ENCODE measurements at regions not wholly inside any gene's neighbourhood (a gene's known extent, or its start where the extent isn't known, plus 50 kb on each side); places are given as distances from the start of the nearest gene placed in this dataset.

GRCh38 chr5:10065428-10066000, 184.2 kb downstream of the ATPSCKMT start:
- no peak for DNase-seq (ENCODE audit: low spot score)
- ATAC-seq (ENCODE audit: low FRiP score): no peak
- no peak for TF ChIP-seq CTCF (IDR thresholded peaks at IDR 0.05)

- TF ChIP-seq CTCF (IDR thresholded peaks at IDR 0.05): no peak
- DNase-seq (ENCODE audit: low spot score) (no peak), ATAC-seq (ENCODE audit: low FRiP score) (no peak)
Measured at GRCh38 chr5:10064546-10065195, 185.0 kb downstream of the ATPSCKMT start.

- no peak for ATAC-seq (ENCODE audit: low FRiP score)
- no peak for TF ChIP-seq CTCF (IDR thresholded peaks at IDR 0.05)
- no peak for DNase-seq (ENCODE audit: low spot score)
Measured at GRCh38 chr5:10063997-10064396, 185.7 kb downstream of the ATPSCKMT start.

- no peak for TF ChIP-seq CTCF (IDR thresholded peaks at IDR 0.05)
- ATAC-seq (ENCODE audit: low FRiP score) (no peak), DNase-seq (ENCODE audit: low spot score) (no peak)
Measured at GRCh38 chr5:10059980-10060379, 189.7 kb downstream of the ATPSCKMT start.

DNA sequence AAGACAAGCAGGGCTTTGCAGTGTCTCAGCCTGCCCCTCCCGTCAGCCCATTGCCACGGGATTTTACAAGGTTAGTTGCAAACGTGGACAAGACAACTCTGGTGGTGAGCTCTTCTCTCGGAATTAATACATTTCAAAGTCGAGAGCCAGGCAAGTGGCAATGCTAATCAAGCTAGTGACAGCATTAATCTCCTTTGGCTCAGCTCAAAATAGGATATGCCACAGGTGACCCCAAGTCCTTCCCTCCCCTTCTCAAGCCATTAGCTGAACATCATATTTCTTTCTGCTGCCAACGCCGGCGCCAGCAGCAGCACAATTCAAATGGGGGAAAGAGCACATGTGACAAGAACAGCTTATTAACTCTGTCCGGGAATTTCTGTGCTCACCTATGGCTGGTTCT, 190.1 kb downstream of the ATPSCKMT start:
- DNase-seq (ENCODE audit: low spot score): no peak
- no peak for ATAC-seq (ENCODE audit: low FRiP score)
- no peak for TF ChIP-seq CTCF (IDR thresholded peaks at IDR 0.05)

GRCh38 chr5:10057356-10057755, 192.3 kb downstream of the ATPSCKMT start:
- ATAC-seq (ENCODE audit: low FRiP score): no peak
- no peak for TF ChIP-seq CTCF (IDR thresholded peaks at IDR 0.05)
- no peak for DNase-seq (ENCODE audit: low spot score)

DNA sequence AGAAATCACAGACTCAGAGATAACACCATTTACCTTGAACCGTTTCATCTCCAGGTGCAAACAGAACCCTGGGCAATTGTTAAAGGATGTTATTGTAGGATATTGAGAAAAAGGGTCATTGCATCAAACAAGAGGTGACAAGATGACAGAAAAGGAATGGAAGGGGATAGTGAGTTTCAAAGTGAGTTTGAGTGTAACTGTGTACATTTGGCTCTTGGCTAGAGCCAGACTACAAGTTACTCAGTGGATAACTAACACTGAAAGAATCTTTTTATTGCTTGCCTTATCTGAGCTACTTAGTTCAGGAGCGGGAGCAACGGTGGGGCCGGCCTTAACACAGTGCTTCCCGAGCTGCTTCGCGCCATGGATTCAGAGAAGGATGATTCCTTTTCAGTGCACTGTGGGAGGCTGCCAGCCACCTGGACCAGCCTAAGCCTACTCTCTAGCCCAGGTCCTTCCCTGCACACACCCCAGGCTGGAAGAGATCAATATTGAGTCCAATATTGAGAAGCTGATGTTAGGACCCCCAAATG, 193.4 kb downstream of the ATPSCKMT start:
- ATAC-seq (ENCODE audit: low FRiP score): no peak
- DNase-seq (ENCODE audit: low spot score): no peak
- TF ChIP-seq CTCF (IDR thresholded peaks at IDR 0.05): no peak

Measured in omental fat pad (tissue), 3 donors.